ENCODE measurements at regions not wholly inside any gene's neighbourhood (a gene's known extent, or its start where the extent isn't known, plus 50 kb on each side); places are given as distances from the start of the nearest gene placed in this dataset.

- ATAC-seq (replicated peaks in 1 of 2) (no peak), DNase-seq (no peak)
- Mint-ChIP-seq H3K4me3 (no peak overlapping the region), H3K27ac (no peak overlapping the region), H3K4me1 (ENCODE audit: low read depth) (no peaks in the 10 kb centered on the region), H3K36me3 (ENCODE audit: insufficient read depth in 2 of 2) (no peaks in the 10 kb centered on the region), H3K27me3 (ENCODE audit: low read depth) (no peaks in the 10 kb centered on the region), H3K9me3 (peaks cover 2 to 3% of the 10 kb centered on the region in 2 donors)
Measured at GRCh38 chr4:149870008-149870407, 54.4 kb upstream of the IQCM start.

- H3K36me3 Mint-ChIP-seq (ENCODE audit: insufficient read depth in 2 of 2), result no peaks in the 10 kb centered on the region
- no peaks in the 10 kb centered on the region for H3K4me1 Mint-ChIP-seq (ENCODE audit: low read depth)
- no peak overlapping the region for H3K27ac Mint-ChIP-seq
- ATAC-seq (replicated peaks in 1 of 2) (no peak), DNase-seq (no peak)
- H3K27me3 Mint-ChIP-seq (ENCODE audit: low read depth), result no peaks in the 10 kb centered on the region
- no peak overlapping the region for H3K4me3 Mint-ChIP-seq
- peaks cover 2% of the 10 kb centered on the region in 2 donors for H3K9me3 Mint-ChIP-seq
Measured at GRCh38 chr4:149881744-149882143, 66.1 kb upstream of the IQCM start.

GRCh38 chr4:149882251-149882650 is 66.6 kb upstream of the IQCM start:
- ATAC-seq (replicated peaks in 1 of 2), result no peak
- Mint-ChIP-seq H3K9me3 (peaks cover 2% of the 10 kb centered on the region in 2 donors), H3K36me3 (ENCODE audit: insufficient read depth in 2 of 2) (no peaks in the 10 kb centered on the region), H3K4me1 (ENCODE audit: low read depth) (no peaks in the 10 kb centered on the region), H3K27me3 (ENCODE audit: low read depth) (no peaks in the 10 kb centered on the region), H3K27ac (no peak overlapping the region), H3K4me3 (no peak overlapping the region)
- no peak for DNase-seq

GRCh38 chr4:149884046-149884445 is 68.4 kb upstream of the IQCM start:
- Mint-ChIP-seq H3K9me3 (peaks cover 2% of the 10 kb centered on the region in 2 donors), H3K36me3 (ENCODE audit: insufficient read depth in 2 of 2) (no peaks in the 10 kb centered on the region), H3K27ac (no peak overlapping the region), H3K27me3 (ENCODE audit: low read depth) (no peaks in the 10 kb centered on the region), H3K4me3 (no peak overlapping the region), H3K4me1 (ENCODE audit: low read depth) (no peaks in the 10 kb centered on the region)
- DNase-seq (no peak), ATAC-seq (replicated peaks in 1 of 2) (no peak)

- ATAC-seq (replicated peaks in 1 of 2) (no peak), DNase-seq (no peak)
- H3K36me3 Mint-ChIP-seq (ENCODE audit: insufficient read depth in 2 of 2), result no peaks in the 10 kb centered on the region
- no peak overlapping the region for H3K4me3 Mint-ChIP-seq
- no peaks in the 10 kb centered on the region for H3K27me3 Mint-ChIP-seq (ENCODE audit: low read depth)
- H3K27ac Mint-ChIP-seq, result no peak overlapping the region
- peaks cover 2% of the 10 kb centered on the region in 2 donors for H3K9me3 Mint-ChIP-seq
- no peaks in the 10 kb centered on the region for H3K4me1 Mint-ChIP-seq (ENCODE audit: low read depth)
Measured at GRCh38 chr4:149884529-149885181, 69.0 kb upstream of the IQCM start.

- Mint-ChIP-seq H3K4me3 (no peak overlapping the region), H3K9me3 (no peaks in the 10 kb centered on the region), H3K4me1 (ENCODE audit: low read depth) (no peaks in the 10 kb centered on the region), H3K27ac (no peak overlapping the region), H3K36me3 (ENCODE audit: insufficient read depth in 2 of 2) (no peaks in the 10 kb centered on the region), H3K27me3 (ENCODE audit: low read depth) (no peaks in the 10 kb centered on the region)
- DNase-seq, result no peak
- ATAC-seq (replicated peaks in 1 of 2), result no peak
Measured at GRCh38 chr4:149885896-149886295, 70.3 kb upstream of the IQCM start.

- Mint-ChIP-seq H3K9me3 (peaks cover 0 to 2% of the 10 kb centered on the region in 2 donors), H3K27ac (no peak overlapping the region), H3K27me3 (ENCODE audit: low read depth) (no peaks in the 10 kb centered on the region), H3K36me3 (ENCODE audit: insufficient read depth in 2 of 2) (no peaks in the 10 kb centered on the region), H3K4me3 (no peak overlapping the region), H3K4me1 (ENCODE audit: low read depth) (no peaks in the 10 kb centered on the region)
- no peak for DNase-seq
- no peak for ATAC-seq (replicated peaks in 1 of 2)
Measured at GRCh38 chr4:149886786-149887490, 71.3 kb upstream of the IQCM start.

- ATAC-seq (replicated peaks in 1 of 2) (no peak), DNase-seq (no peak)
- no peak overlapping the region for H3K4me3 Mint-ChIP-seq
- no peaks in the 10 kb centered on the region for H3K36me3 Mint-ChIP-seq (ENCODE audit: insufficient read depth in 2 of 2)
- no peaks in the 10 kb centered on the region for H3K4me1 Mint-ChIP-seq (ENCODE audit: low read depth)
- no peak overlapping the region for H3K27ac Mint-ChIP-seq
- peaks cover 0 to 2% of the 10 kb centered on the region in 2 donors for H3K9me3 Mint-ChIP-seq
- no peaks in the 10 kb centered on the region for H3K27me3 Mint-ChIP-seq (ENCODE audit: low read depth)
Measured at GRCh38 chr4:149889991-149890390, 74.3 kb upstream of the IQCM start.

GRCh38 chr4:149890531-149890930 is 74.9 kb upstream of the IQCM start:
- no peaks in the 10 kb centered on the region for H3K4me1 Mint-ChIP-seq (ENCODE audit: low read depth)
- ATAC-seq (replicated peaks in 1 of 2) (no peak), DNase-seq (no peak)
- H3K27me3 Mint-ChIP-seq (ENCODE audit: low read depth), result no peaks in the 10 kb centered on the region
- no peak overlapping the region for H3K27ac Mint-ChIP-seq
- H3K36me3 Mint-ChIP-seq (ENCODE audit: insufficient read depth in 2 of 2), result no peaks in the 10 kb centered on the region
- no peak overlapping the region for H3K4me3 Mint-ChIP-seq
- H3K9me3 Mint-ChIP-seq, result peaks cover 0 to 2% of the 10 kb centered on the region in 2 donors

GRCh38 chr4:149891426-149891825 is 75.8 kb upstream of the IQCM start:
- no peaks in the 10 kb centered on the region for H3K4me1 Mint-ChIP-seq (ENCODE audit: low read depth)
- ATAC-seq (replicated peaks in 1 of 2), result no peak

GRCh38 chr4:149896432-149896831 is 80.8 kb upstream of the IQCM start:
- Mint-ChIP-seq H3K4me3 (no peak overlapping the region), H3K36me3 (ENCODE audit: insufficient read depth in 2 of 2) (no peaks in the 10 kb centered on the region), H3K4me1 (ENCODE audit: low read depth) (no peaks in the 10 kb centered on the region), H3K9me3 (peaks cover 0 to 2% of the 10 kb centered on the region in 2 donors), H3K27me3 (ENCODE audit: low read depth) (no peaks in the 10 kb centered on the region), H3K27ac (no peak overlapping the region)
- no peak for DNase-seq
- ATAC-seq (replicated peaks in 1 of 2), result no peak

More at GRCh38 chr4:149891426-149891825, 75.8 kb upstream of the IQCM start:
- Mint-ChIP-seq H3K27ac (no peak overlapping the region), H3K4me3 (no peak overlapping the region), H3K27me3 (ENCODE audit: low read depth) (no peaks in the 10 kb centered on the region), H3K9me3 (peaks cover 0 to 2% of the 10 kb centered on the region in 2 donors), H3K36me3 (ENCODE audit: insufficient read depth in 2 of 2) (no peaks in the 10 kb centered on the region)
- no peak for DNase-seq

GRCh38 chr4:149897783-149898182 is 82.1 kb upstream of the IQCM start:
- ATAC-seq (replicated peaks in 1 of 2), result no peak

GRCh38 chr4:149901128-149901527 is 85.5 kb upstream of the IQCM start:
- Mint-ChIP-seq H3K4me3 (no peak overlapping the region), H3K9me3 (no peaks in the 10 kb centered on the region), H3K36me3 (ENCODE audit: insufficient read depth in 2 of 2) (no peaks in the 10 kb centered on the region), H3K27ac (no peak overlapping the region), H3K4me1 (ENCODE audit: low read depth) (no peaks in the 10 kb centered on the region), H3K27me3 (ENCODE audit: low read depth) (peaks cover 6% of the 10 kb centered on the region)
- ATAC-seq (replicated peaks in 1 of 2) (no peak), DNase-seq (no peak)

More at GRCh38 chr4:149897783-149898182, 82.1 kb upstream of the IQCM start:
- no peak overlapping the region for H3K4me3 Mint-ChIP-seq
- H3K36me3 Mint-ChIP-seq (ENCODE audit: insufficient read depth in 2 of 2), result no peaks in the 10 kb centered on the region
- no peaks in the 10 kb centered on the region for H3K27me3 Mint-ChIP-seq (ENCODE audit: low read depth)
- H3K4me1 Mint-ChIP-seq (ENCODE audit: low read depth), result no peaks in the 10 kb centered on the region
- H3K27ac Mint-ChIP-seq, result no peak overlapping the region
- H3K9me3 Mint-ChIP-seq, result no peaks in the 10 kb centered on the region
- DNase-seq, result no peak

- DNase-seq (no peak), ATAC-seq (replicated peaks in 1 of 2) (no peak)
- no peak overlapping the region for H3K4me3 Mint-ChIP-seq
- H3K4me1 Mint-ChIP-seq (ENCODE audit: low read depth), result no peaks in the 10 kb centered on the region
- H3K9me3 Mint-ChIP-seq, result no peaks in the 10 kb centered on the region
- no peak overlapping the region for H3K27ac Mint-ChIP-seq
- peaks cover 9% of the 10 kb centered on the region for H3K27me3 Mint-ChIP-seq (ENCODE audit: low read depth)
- no peaks in the 10 kb centered on the region for H3K36me3 Mint-ChIP-seq (ENCODE audit: insufficient read depth in 2 of 2)
Measured at GRCh38 chr4:149902242-149902641, 86.6 kb upstream of the IQCM start.
